H9 (cell line): ENCODE measurements at regions not wholly inside any gene's neighbourhood (a gene's known extent, or its start where the extent isn't known, plus 50 kb on each side); places are given as distances from the start of the nearest gene placed in this dataset.
A peak's percentile ranks its signal among the peaks of the same experiment; 100 is the strongest.

Source experiments
- DNase-seq: peaks from one replicate; pipeline ENCODE4 v3.0.0-alpha.2; 2017
- H2AFZ ChIP-seq: one replicate; pipeline ENCODE4 v1.6.1; 2013; ENCODE audit warnings: mild to moderate bottlenecking, low read length, control low read depth, moderate library complexity
- H2AK5ac ChIP-seq: 2 replicates; pipeline ENCODE4 v1.6.1; 2013; ENCODE audit warnings: low read length, control low read depth, mixed read lengths; ENCODE audit not compliant: insufficient read length
- H2BK120ac ChIP-seq: one replicate; pipeline ENCODE4 v1.6.1; 2013; ENCODE audit warnings: low read depth, mild to moderate bottlenecking, low read length, control low read depth, inconsistent platforms; ENCODE audit not compliant: poor library complexity, severe bottlenecking
- H2BK12ac ChIP-seq: 2 replicates; pipeline ENCODE4 v1.6.1; 2013; ENCODE audit warnings: low read length, control low read depth, mixed read lengths, low read depth; ENCODE audit not compliant: insufficient read length
- H2BK15ac ChIP-seq: 2 replicates; pipeline ENCODE4 v1.6.1; 2013; ENCODE audit warnings: low read depth, low read length, control low read depth
- H2BK20ac ChIP-seq: one replicate; pipeline ENCODE4 v1.6.1; 2013; ENCODE audit warnings: low read depth, mild to moderate bottlenecking, low read length, control low read depth, inconsistent platforms; ENCODE audit not compliant: poor library complexity, severe bottlenecking
- H2BK5ac ChIP-seq: 2 replicates; pipeline ENCODE4 v1.6.1; 2013; ENCODE audit warnings: low read length, control low read depth, mixed read lengths; ENCODE audit not compliant: insufficient read length
- H3K14ac ChIP-seq: 2 replicates; pipeline ENCODE4 v1.6.1; 2013; ENCODE audit warnings: low read length, control low read depth; ENCODE audit not compliant: insufficient read depth
- H3K18ac ChIP-seq: 2 replicates; pipeline ENCODE4 v1.6.1; 2013; ENCODE audit warnings: low read depth, mild to moderate bottlenecking, mixed read lengths, low read length, control low read depth; ENCODE audit not compliant: insufficient read length
- H3K23ac ChIP-seq: 2 replicates; pipeline ENCODE4 v1.6.1; 2013; ENCODE audit warnings: low read length, control low read depth, mixed read lengths, low read depth; ENCODE audit not compliant: insufficient read length
- H3K23me2 ChIP-seq: 2 replicates; pipeline ENCODE4 v1.6.1; 2013; ENCODE audit warnings: low read depth, mild to moderate bottlenecking, mixed read lengths, low read length, control low read depth; ENCODE audit not compliant: insufficient read length, poor library complexity, severe bottlenecking
- H3K27ac ChIP-seq: 2 replicates; pipeline ENCODE4 v1.5.1; 2013; ENCODE audit warnings: low read length, control low read depth, mixed read lengths, low read depth; ENCODE audit not compliant: insufficient read length
- H3K27me3 ChIP-seq: 2 replicates; pipeline ENCODE4 v1.6.1; 2013; ENCODE audit warnings: low read length, control low read depth, inconsistent platforms; ENCODE audit not compliant: insufficient read depth
- H3K4ac ChIP-seq: 2 replicates; pipeline ENCODE4 v1.6.1; 2013; ENCODE audit warnings: low read depth, mild to moderate bottlenecking, control low read depth, inconsistent platforms, low read length, moderate library complexity
- H3K4me1 ChIP-seq: 2 replicates; pipeline ENCODE4 v1.6.1; 2013; ENCODE audit warnings: low read length, control low read depth, inconsistent platforms; ENCODE audit not compliant: insufficient read depth
- H3K4me2 ChIP-seq: 2 replicates; pipeline ENCODE4 v1.6.1; 2013; ENCODE audit warnings: low read length, control low read depth, mixed read lengths; ENCODE audit not compliant: insufficient read length, insufficient read depth
- H3K56ac ChIP-seq: 2 replicates; pipeline ENCODE4 v1.6.1; 2013; ENCODE audit warnings: low read depth, mild to moderate bottlenecking, mixed read lengths, low read length, control low read depth; ENCODE audit not compliant: insufficient read length
- H3K79me1 ChIP-seq: 2 replicates; pipeline ENCODE4 v1.6.1; 2013; ENCODE audit warnings: low read depth, mild to moderate bottlenecking, moderate library complexity, low read length, control low read depth, inconsistent platforms; ENCODE audit not compliant: insufficient read depth, poor library complexity, severe bottlenecking
- H3K79me2 ChIP-seq: 2 replicates; pipeline ENCODE4 v1.6.1; 2013; ENCODE audit warnings: low read length, control low read depth, inconsistent platforms; ENCODE audit not compliant: insufficient read depth
- H3K9ac ChIP-seq: 2 replicates; pipeline ENCODE4 v1.6.1; 2013; ENCODE audit warnings: low read length, control low read depth, mixed read lengths; ENCODE audit not compliant: insufficient read length; ENCODE audit errors: extremely low read depth
- H3K9me3 ChIP-seq: one replicate; pipeline ENCODE4 v1.6.1; 2013; ENCODE audit warnings: low read depth, low read length, inconsistent platforms; ENCODE audit not compliant: control insufficient read depth
- H3T11ph ChIP-seq: one replicate; pipeline ENCODE4 v1.6.1; 2013; ENCODE audit warnings: mild to moderate bottlenecking, low read length, control low read depth, inconsistent platforms
- H4K20me1 ChIP-seq: one replicate; pipeline ENCODE4 v1.6.1; 2013; ENCODE audit not compliant: control insufficient read depth, insufficient read length, insufficient read depth
- H4K5ac ChIP-seq: 2 replicates; pipeline ENCODE4 v1.6.1; 2013; ENCODE audit warnings: low read depth, mild to moderate bottlenecking, mixed read lengths, low read length, control low read depth; ENCODE audit not compliant: insufficient read length
- H4K8ac ChIP-seq: replicated peaks from 2 replicates; pipeline ENCODE4 v1.6.1; 2013; ENCODE audit warnings: low read length, control low read depth, mixed read lengths, low read depth; ENCODE audit not compliant: insufficient read length
- H4K91ac ChIP-seq: 2 replicates; pipeline ENCODE4 v1.6.1; 2013; ENCODE audit warnings: low read depth, mild to moderate bottlenecking, moderate library complexity, mixed read lengths, low read length, control low read depth; ENCODE audit not compliant: insufficient read length
- H3K27ac Mint-ChIP-seq, 3 experiments: 2 replicates in 2 of 3; 3 replicates in 1 of 3; pipeline ENCODE4 v1.8.0; 2020 to 2021; ENCODE audit warnings: mixed read lengths in 3 of 3, mild to moderate bottlenecking in 1 of 3, moderate library complexity in 1 of 3
- H3K27me3 Mint-ChIP-seq: 2 replicates; pipeline ENCODE4 v1.8.0; 2021; ENCODE audit warnings: low read depth, mild to moderate bottlenecking, moderate library complexity, mixed read lengths
- H3K36me3 Mint-ChIP-seq, 3 experiments: 2 replicates in 2 of 3; 3 replicates in 1 of 3; pipeline ENCODE4 v1.8.0; 2020 to 2021; ENCODE audit warnings: low read depth in 3 of 3, mixed read lengths in 3 of 3; ENCODE audit not compliant: insufficient read depth in 1 of 3
- H3K4me1 Mint-ChIP-seq, 2 experiments: 2 replicates each; pipeline ENCODE4 v1.8.0; 2020; ENCODE audit warnings: mixed read lengths in 2 of 2
- H3K4me3 Mint-ChIP-seq, 2 experiments: 2 replicates in 1 of 2; 3 replicates in 1 of 2; pipeline ENCODE4 v1.8.0; 2020 to 2021; ENCODE audit warnings: mild to moderate bottlenecking in 2 of 2, mixed read lengths in 2 of 2, moderate library complexity in 1 of 2
- H3K9me3 Mint-ChIP-seq, 2 experiments: 2 replicates in 1 of 2; 3 replicates in 1 of 2; pipeline ENCODE4 v1.8.0; 2020; ENCODE audit warnings: mild to moderate bottlenecking in 2 of 2, mixed read lengths in 2 of 2, moderate library complexity in 1 of 2
- CTCF ChIP-seq: fragments of 200-600 bp; sonication (generic); conservative IDR thresholded peaks from 3 replicates; pipeline ENCODE4 v1.8.0; 2021; ENCODE audit warnings: antibody characterized with exemption, mild to moderate bottlenecking
- WGBS: extraction: QIAGEN DNeasy Blood & Tissue Kit; methylation state at CpG from one replicate; pipeline ENCODE4 v1.1.7; 2013; ENCODE audit warnings: missing lambda C conversion rate, low lambda C conversion rate, mixed read lengths; ENCODE audit not compliant: insufficient read length; ENCODE audit errors: extremely low coverage; 5-methylcytosine and 5-hydroxymethylcytosine counted together

DNA sequence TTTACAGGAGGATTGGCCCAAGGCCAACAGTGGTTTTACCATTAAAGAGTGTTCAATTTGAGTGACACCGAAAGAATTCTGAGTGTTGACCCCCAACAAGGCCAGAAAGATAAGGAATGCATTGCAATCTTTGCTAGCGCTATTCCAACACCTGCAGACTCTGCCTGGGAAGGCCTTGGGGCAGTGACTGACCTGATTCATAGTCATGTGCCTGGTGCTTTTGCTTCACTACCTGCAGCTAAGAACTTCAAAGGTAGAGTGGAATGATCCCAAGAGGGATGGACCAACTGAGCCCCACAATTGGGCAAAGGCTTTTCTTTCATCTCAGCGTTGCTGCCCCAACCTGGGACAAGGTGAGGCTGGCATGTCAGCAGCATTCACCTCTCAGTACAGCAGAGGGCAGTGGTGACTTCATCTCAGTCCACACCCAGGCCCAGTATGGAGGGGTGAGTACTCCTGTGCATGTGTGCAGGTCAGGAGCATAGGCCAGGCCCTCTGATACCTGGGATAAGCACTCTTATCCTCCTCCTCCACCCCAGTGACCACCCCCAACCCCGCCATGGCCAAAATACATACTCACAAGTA is 149.6 kb upstream of the GNAO1 start:
- Mint-ChIP-seq H3K4me1 (peaks cover 0 to 3% of the 10 kb centered on the region in 2 experiments; a peak in 3 of 4 replicates), H3K36me3 (peaks cover 0 to 6% (median 0%) of the 10 kb centered on the region in 3 experiments; a peak in 2 of 7 replicates), H3K4me3 (no peak overlapping the region), H3K27me3 (no peaks in the 10 kb centered on the region; the same call in 1 of the 2 replicates), H3K9me3 (peaks cover 16 to 17% of the 10 kb centered on the region in 2 experiments), H3K27ac (no peak overlapping the region)
- no peak overlapping the region for H2BK12ac ChIP-seq
- H2AK5ac ChIP-seq: no peak overlapping the region
- no peak overlapping the region for H3K4ac ChIP-seq
- H3K4me2 ChIP-seq: no peak overlapping the region
- H4K8ac ChIP-seq: no peak overlapping the region
- H2AFZ ChIP-seq: no peak overlapping the region
- no peak overlapping the region for H4K91ac ChIP-seq
- H3K27ac ChIP-seq: no peak overlapping the region
- H3K9ac ChIP-seq: no peak overlapping the region
- TF ChIP-seq CTCF: peak; percentile 76
- H3K9me3 ChIP-seq: no peaks in the 10 kb centered on the region
- no CpG with 5 or more reads among the region's 4 CpGs for WGBS
- H3K79me1 ChIP-seq: no peaks in the 10 kb centered on the region
- H4K5ac ChIP-seq: no peak overlapping the region
- H2BK15ac ChIP-seq: no peak overlapping the region
- H3K23me2 ChIP-seq: no peaks in the 10 kb centered on the region
- peak; percentile 78 for DNase-seq
- H3K4me1 ChIP-seq: no peaks in the 10 kb centered on the region
- H3T11ph ChIP-seq: no peak overlapping the region
- no peaks in the 10 kb centered on the region for H4K20me1 ChIP-seq
- H3K79me2 ChIP-seq: no peaks in the 10 kb centered on the region; the same call in 1 of the 2 replicates
- no peak overlapping the region for H3K56ac ChIP-seq
- no peak overlapping the region for H3K14ac ChIP-seq
- H2BK20ac ChIP-seq: no peak overlapping the region
- no peak overlapping the region for H3K23ac ChIP-seq
- H2BK120ac ChIP-seq: no peak overlapping the region
- no peak overlapping the region for H2BK5ac ChIP-seq
- no peaks in the 10 kb centered on the region for H3K27me3 ChIP-seq
- no peak overlapping the region for H3K18ac ChIP-seq
